OCI-LY3 (cell line): ENCODE measurements at regions not wholly inside any gene's neighbourhood (a gene's known extent, or its start where the extent isn't known, plus 50 kb on each side); places are given as distances from the start of the nearest gene placed in this dataset.

Experiments
- CTCF ChIP-seq: fragments of 200-600, 300-600 bp; sonication (generic); IDR thresholded peaks from 2 replicates; pipeline ENCODE4 v1.5.1; 2014; ENCODE audit warnings: antibody characterized with exemption, low read length, low read depth
- EZH2phosphoT487 ChIP-seq: fragments of 200-600 bp; shearing (Covaris generic); IDR thresholded peaks from 2 replicates; pipeline ENCODE4 v1.6.1; 2018; ENCODE audit warnings: antibody characterized with exemption, mixed run types, low read depth

GRCh38 chr10:9081961-9082360, 1027.5 kb downstream of the GATA3 start:
- TF ChIP-seq CTCF, result no peak
- no peak for TF ChIP-seq EZH2phosphoT487
